ELF-1 (cell line): ENCODE measurements at regions not wholly inside any gene's neighbourhood (a gene's known extent, or its start where the extent isn't known, plus 50 kb on each side); places are given as distances from the start of the nearest gene placed in this dataset.
A peak's percentile ranks its signal among the peaks of the same experiment; 100 is the strongest.
"Not testable (repeated sequence)": the region's sequence is repeated elsewhere in the genome, so short reads cannot be mapped to it uniquely, and the experiment has no call there.

Experiments
- DNase-seq: peaks from one replicate; pipeline ENCODE4 v3.0.0-alpha.2; 2016; ENCODE audit warnings: low read depth, low spot score

- not testable (repeated sequence) for DNase-seq
Observed at GRCh38 chr20:17891131-17891530, 77.5 kb downstream of the SNX5 start.

GRCh38 chr20:17890330-17890729 is 78.3 kb downstream of the SNX5 start:
- DNase-seq: no peak

- DNase-seq: no peak
Observed at GRCh38 chr20:17889226-17889625, 79.4 kb downstream of the SNX5 start.

- no peak for DNase-seq
Observed at GRCh38 chr20:17888044-17888443, 80.5 kb downstream of the SNX5 start.

- no peak for DNase-seq
Observed at GRCh38 chr20:17887331-17888030, 81.1 kb downstream of the SNX5 start.

DNA sequence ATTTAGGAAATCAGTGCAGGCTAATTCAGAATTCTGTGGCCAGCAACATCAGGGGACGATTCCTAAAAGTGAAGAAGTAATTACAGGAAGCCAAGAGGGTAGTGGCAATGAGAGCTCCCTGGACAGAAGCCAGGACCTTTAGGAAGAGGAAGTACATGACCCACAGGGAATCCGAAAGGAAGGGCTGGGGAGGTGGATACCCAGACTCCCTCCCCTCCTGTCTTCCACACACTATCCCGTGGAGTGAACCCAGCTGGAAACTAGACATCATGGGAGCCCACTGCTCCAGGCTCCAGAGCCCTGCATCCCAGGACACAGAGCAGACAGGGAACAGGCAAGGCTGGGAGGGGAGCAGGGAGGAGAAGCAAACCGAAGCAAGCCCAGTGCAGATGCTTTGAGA is 83.0 kb downstream of the SNX5 start:
- DNase-seq: no peak

DNA sequence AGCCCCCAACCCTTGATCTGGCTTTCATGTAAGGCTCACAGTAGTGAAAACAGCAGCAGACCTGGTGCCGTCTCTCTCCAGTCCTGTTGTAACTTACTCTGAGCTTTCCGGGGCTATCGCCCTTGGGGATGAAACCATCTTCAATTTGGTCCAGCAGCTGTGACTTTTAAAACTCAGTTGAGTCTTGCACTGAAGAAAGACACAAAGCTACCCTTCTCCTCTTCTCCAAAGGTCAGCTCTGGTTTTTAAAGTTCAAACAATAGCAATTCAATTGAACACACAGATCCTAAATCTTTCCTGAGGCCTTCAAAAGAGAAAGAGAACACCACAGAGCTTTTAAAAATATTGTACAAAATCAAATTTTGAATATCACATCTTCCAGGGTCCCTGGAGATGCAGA is 83.5 kb downstream of the SNX5 start:
- no peak for DNase-seq

DNA sequence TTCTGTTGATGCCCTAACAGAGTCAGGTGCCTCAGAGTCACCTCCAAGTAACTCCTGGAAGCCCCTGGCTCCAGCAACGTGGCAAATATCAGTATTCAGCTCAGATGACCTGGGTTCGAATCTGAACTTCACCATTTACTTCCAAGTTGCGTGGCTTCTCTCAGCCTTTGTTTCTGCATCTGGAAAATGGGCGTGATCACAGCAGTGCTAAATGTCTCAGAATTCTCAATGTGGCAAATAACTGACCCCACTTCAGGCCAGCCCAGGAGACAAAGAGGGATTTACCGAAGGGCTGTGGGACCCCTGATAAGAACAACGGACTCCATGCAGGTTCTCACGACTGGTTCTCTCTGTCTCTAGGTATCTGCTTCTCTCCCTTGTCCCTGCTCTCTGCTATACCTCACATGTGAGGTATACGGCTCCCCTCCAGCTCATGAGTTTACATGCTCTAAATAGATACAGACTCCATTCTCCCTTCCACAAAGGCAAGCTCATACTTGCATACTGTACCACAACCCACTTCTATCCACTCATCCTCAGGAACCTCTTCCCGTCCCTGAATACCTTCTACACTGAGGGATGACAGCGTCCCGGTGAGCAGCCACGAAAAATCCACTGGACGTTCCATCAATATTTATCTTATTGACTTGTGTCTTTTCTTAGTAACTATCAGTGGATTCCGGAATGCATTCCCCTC is 84.1 kb downstream of the SNX5 start:
- no peak for DNase-seq

DNA sequence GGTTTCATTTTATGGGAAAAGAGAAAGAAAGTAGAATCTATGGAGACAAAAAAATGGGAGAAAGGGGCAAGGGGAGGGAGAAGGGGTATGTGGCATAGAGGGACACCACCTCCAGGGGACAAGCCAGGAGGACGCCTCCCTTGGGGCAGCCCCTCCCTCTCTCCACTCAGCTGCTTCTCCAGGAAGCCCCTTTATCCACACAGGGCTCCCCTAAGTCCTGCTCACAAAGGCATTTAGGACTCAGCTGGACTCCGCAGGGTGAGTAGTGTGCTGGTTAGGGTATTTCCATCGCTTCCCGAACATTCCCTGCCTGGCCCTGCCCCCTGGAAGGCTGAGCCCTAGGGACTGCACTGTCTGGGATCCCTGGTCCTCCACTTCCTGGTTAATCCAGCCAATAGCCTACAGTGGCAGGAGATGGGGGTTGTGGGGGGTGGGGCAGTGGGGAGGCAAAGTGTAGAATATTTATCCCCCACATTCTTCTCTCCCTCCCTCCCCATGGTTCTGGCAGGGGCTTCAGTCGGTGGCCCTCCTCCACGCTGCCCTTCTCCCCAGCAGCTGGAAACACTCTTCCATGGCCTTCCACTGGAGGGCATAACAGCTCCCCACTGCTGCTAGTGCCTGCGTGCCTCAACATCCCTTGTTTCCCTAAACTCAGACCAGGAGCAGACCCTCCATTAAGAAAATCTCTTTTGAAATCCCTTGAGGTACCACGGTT is 84.8 kb downstream of the SNX5 start:
- DNase-seq: no peak

- DNase-seq: no peak
Observed at GRCh38 chr20:17882834-17883591, 85.6 kb downstream of the SNX5 start.

- no peak for DNase-seq
Observed at GRCh38 chr20:17882065-17882833, 86.3 kb downstream of the SNX5 start.

- DNase-seq: no peak
Observed at GRCh38 chr20:17881741-17882064, 86.9 kb downstream of the SNX5 start.

DNA sequence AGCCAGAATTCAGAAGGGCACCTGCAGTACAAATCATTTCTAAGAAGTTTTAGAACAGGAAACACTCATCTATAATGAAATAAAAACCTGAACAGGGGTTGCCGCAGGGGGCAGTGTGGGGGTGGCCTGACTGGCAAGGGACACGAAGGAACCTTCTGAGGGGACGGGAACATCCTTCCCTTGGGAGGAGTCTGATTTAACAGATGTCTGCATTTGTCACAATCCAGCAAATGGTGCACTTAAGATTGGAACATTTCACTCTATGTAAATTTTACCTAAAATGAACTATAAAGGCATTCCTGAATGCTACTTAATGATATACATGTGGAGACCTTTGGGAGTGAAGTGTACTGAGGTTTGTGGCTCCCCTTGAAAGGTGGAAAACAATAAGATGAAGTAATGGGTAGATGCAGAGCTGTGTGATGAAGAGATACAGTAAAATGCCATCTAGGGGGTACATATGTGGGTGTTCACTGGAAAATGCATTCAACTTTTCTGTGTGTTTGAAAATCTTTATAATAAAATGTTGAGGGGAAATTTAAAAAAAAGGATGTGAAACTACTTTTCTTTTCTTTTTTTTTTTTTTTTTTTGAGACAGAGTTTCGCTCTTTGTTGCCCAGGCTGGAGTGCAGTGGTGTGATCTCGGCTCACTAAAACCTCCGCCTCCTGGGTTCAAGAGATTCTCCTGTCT is 89.5 kb downstream of the SNX5 start:
- no peak for DNase-seq

GRCh38 chr20:17878069-17878911 is 90.3 kb downstream of the SNX5 start:
- DNase-seq: no peak

DNA sequence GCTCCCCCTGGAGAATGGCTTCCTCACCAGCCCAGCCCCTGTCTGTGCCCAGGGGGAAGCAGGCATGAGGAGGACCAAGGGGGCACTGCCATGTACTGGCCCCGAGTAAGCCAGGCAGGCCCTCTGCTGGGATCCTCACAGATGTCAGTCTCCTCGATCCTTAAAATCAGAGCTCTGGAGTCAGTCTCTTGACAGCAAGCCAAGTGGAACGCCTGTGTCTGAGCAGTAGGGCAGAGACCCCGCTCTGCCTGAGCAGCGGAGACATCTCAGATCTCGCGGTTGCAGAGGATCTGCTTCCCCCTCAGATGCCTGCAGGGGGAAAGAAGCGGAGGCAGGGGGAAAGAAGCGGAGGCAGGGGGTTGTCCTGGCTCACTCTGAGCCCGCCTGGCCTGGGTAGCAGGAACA is 92.6 kb downstream of the SNX5 start:
- peak; percentile 80 for DNase-seq

GRCh38 chr20:17875106-17875980 is 93.3 kb downstream of the SNX5 start:
- no peak for DNase-seq

DNA sequence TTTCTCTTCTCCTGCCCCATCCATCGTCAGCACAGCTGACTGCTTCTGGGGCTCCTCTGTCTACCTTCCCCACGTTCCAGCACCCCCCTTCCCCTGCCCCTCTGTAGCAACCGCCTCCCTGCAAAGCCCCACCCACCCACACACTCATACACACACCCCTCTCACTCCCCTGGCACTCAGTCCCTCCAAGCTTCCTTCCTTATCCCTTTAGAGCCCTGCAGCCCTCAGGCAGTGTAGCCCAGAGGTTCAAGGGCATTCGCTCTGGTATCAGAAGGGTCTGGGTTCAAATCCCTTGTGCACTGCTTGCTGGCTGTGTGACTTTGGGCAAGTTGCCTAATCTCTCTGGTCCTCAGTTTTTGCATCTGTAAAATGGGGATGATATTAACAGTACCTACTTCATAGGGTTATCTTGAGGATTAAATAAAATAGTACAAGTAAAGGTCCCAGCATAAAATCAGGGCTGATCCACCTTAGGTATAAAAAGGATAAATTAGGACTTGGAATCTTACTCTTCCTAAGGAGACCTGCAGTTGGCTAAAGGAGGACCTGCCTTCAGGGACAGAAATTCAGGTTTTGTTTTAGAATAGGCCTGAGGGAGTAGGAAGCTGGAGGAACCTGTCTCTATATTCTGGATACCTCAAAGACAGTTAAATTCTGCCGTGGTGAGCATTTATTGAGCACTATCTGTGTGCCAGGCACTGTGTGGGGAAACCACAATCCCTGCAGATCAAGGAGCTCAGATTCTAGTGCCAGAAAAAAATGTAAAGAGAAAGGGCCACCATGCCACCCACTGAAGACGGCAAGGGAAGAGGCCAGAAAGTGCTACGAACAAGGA is 94.1 kb downstream of the SNX5 start:
- DNase-seq: no peak
